Pancreas (tissue), 10 donors: ENCODE measurements at regions not wholly inside any gene's neighbourhood (a gene's known extent, or its start where the extent isn't known, plus 50 kb on each side); places are given as distances from the start of the nearest gene placed in this dataset.
A peak's percentile ranks its signal among the peaks of the same experiment; 100 is the strongest.

Experiments used
- ATAC-seq, 4 donors: fragments of 200-7000 bp; cut with Tn5 transposase; one replicate each; pipeline versions ENCODE4 v1.8.0 to v1.9.1; 2020; ENCODE audit warnings: mild to moderate bottlenecking in 4 of 4, moderate library complexity in 4 of 4
- DNase-seq, 6 donors: peaks; one replicate each; pipeline ENCODE4 v3.0.0-alpha.2; 2020
- FAIRE-seq: peaks from 2 replicates; lab custom pipeline; 2012; peaks lifted over from hg19 to GRCh38; lab: Jason Lieb, UNC
- H3K27ac ChIP-seq, 4 donors: fragments of 200-600 bp; sonication (generic); 1 replicate in 3 of 4; 2 replicates in 1 of 4; pipeline versions ENCODE4 v1.5.0 to v1.8.0; 2020
- H3K27me3 ChIP-seq, 4 donors: fragments of 200-600 bp; one replicate each; pipeline ENCODE4 v1.8.0; 2021
- H3K36me3 ChIP-seq, 3 donors: fragments of 200-600 bp; sonication (generic) in 1 of 3; one replicate each; pipeline versions ENCODE4 v1.5.0 to v1.8.0; 2020 to 2021
- H3K4me1 ChIP-seq, 3 donors: fragments of 200-600 bp; one replicate each; pipeline ENCODE4 v1.8.0; 2021
- H3K4me3 ChIP-seq, 4 donors: fragments of 200-600 bp; sonication (generic) in 2 of 4; one replicate each; pipeline versions ENCODE4 v1.5.0 to v1.8.0; 2020 to 2021
- H3K9me3 ChIP-seq, 4 donors: fragments of 200-600 bp; one replicate each; pipeline ENCODE4 v1.8.0; 2021
- CTCF ChIP-seq, 4 donors: fragments of 200-600 bp; sonication (generic) in 3 of 4; IDR thresholded peaks; one replicate each; pipeline versions ENCODE4 v1.5.0 to v1.8.0; 2021; ENCODE audit warnings: antibody characterized with exemption in 4 of 4
- WGBS, 2 donors: extraction: QIAGEN DNeasy Blood & Tissue Kit; methylation state at CpG; one replicate each; pipeline ENCODE4 v1.1.7; 2013; 5-methylcytosine and 5-hydroxymethylcytosine counted together
- intact Hi-C, 3 donors: fragments of 100-400 bp; cut with DNase I; formaldehyde crosslinking; loops; one replicate each; pipeline versions ENCODE4 v1.11.1 to v1.14.2; 2022
- donor health status: healthy with polysubstance abuse.
- donor health status: DM: no; HTN: no; CAD: no; lungs with moderate emphysema.
- donor health status: DM: no; HTN: no; CAD: no.
- donor health status: control.
- donor health status: control.
- donor health status: Bipolar disorder and iron deficiency.
- donor health status: DM: yes; HTN: yes; CAD: no.
- donor health status: DM: no; HTN: no; CAD: no.
- donor health status: DM: no; HTN: no; CAD: no.
- donor health status: DM: yes; HTN: yes; CAD: no.

GRCh38 chr6:115618256-115618655, 442.4 kb downstream of the FRK start:
- ATAC-seq: no peak
- TF ChIP-seq CTCF (IDR thresholded peaks at IDR 0.05): no peak
- no peaks in the 10 kb centered on the region for H3K4me1 ChIP-seq
- no peak overlapping the region for H3K4me3 ChIP-seq
- no peak for FAIRE-seq
- H3K9me3 ChIP-seq: no peaks in the 10 kb centered on the region
- 86 to 96% methylated on average over 2 of the region's 2 CpGs for WGBS, 2 donors
- no peak overlapping the region for H3K27ac ChIP-seq
- intact Hi-C loops: no loop called here
- no peaks in the 10 kb centered on the region for H3K27me3 ChIP-seq
- no peaks in the 10 kb centered on the region for H3K36me3 ChIP-seq
- no peak for DNase-seq

- no peak for TF ChIP-seq CTCF (IDR thresholded peaks at IDR 0.05)
- intact Hi-C loops: no loop called here
- no peak overlapping the region for H3K27ac ChIP-seq
Measured at GRCh38 chr6:115617031-115617430, 443.7 kb downstream of the FRK start.

GRCh38 chr6:115613488-115613887, 447.2 kb downstream of the FRK start:
- intact Hi-C loops: no loop called here
- ATAC-seq (peak in 2 of 4 donors; percentile 22 to 49), FAIRE-seq (no peak), DNase-seq (no peak)
- H3K4me1 ChIP-seq: no peaks in the 10 kb centered on the region
- no peak overlapping the region for H3K27ac ChIP-seq
- 41 to 54% methylated on average over 3 of the region's 3 CpGs for WGBS, 2 donors
- H3K27me3 ChIP-seq: no peaks in the 10 kb centered on the region
- no peak overlapping the region for H3K4me3 ChIP-seq
- no peak for TF ChIP-seq CTCF (IDR thresholded peaks at IDR 0.05)
- H3K9me3 ChIP-seq: no peaks in the 10 kb centered on the region
- no peaks in the 10 kb centered on the region for H3K36me3 ChIP-seq

More at GRCh38 chr6:115617031-115617430, 443.7 kb downstream of the FRK start:
- FAIRE-seq (no peak), DNase-seq (no peak), ATAC-seq (no peak)
- Histone ChIP-seq H3K36me3 (no peaks in the 10 kb centered on the region), H3K9me3 (no peaks in the 10 kb centered on the region), H3K27me3 (no peaks in the 10 kb centered on the region), H3K4me3 (no peak overlapping the region), H3K4me1 (no peaks in the 10 kb centered on the region)
- 51 to 68% methylated on average over 1 of the region's 1 CpG for whole genome bisulfite sequencing, 2 donors

GRCh38 chr6:115612796-115613479, 447.8 kb downstream of the FRK start:
- intact Hi-C loops: no loop called here
- ATAC-seq (no peak), FAIRE-seq (no peak), DNase-seq (no peak)
- TF ChIP-seq CTCF (IDR thresholded peaks at IDR 0.05): no peak
- H3K4me3 ChIP-seq: no peak overlapping the region
- H3K36me3 ChIP-seq: no peaks in the 10 kb centered on the region
- H3K4me1 ChIP-seq: no peaks in the 10 kb centered on the region
- WGBS, 2 donors: 61 to 65% methylated on average over 7 of the region's 7 CpGs
- no peaks in the 10 kb centered on the region for H3K9me3 ChIP-seq
- H3K27ac ChIP-seq: no peak overlapping the region
- H3K27me3 ChIP-seq: no peaks in the 10 kb centered on the region

GRCh38 chr6:115612216-115612615, 448.5 kb downstream of the FRK start:
- no peaks in the 10 kb centered on the region for H3K36me3 ChIP-seq
- ATAC-seq (no peak), FAIRE-seq (no peak), DNase-seq (no peak)
- H3K27me3 ChIP-seq: no peaks in the 10 kb centered on the region
- H3K27ac ChIP-seq: no peak overlapping the region
- no peaks in the 10 kb centered on the region for H3K9me3 ChIP-seq
- H3K4me3 ChIP-seq: no peak overlapping the region
- intact Hi-C loops: no loop called here
- 0 to 35% methylated on average over 1 of the region's 1 CpG for WGBS, 2 donors
- H3K4me1 ChIP-seq: no peaks in the 10 kb centered on the region
- TF ChIP-seq CTCF (IDR thresholded peaks at IDR 0.05): no peak
